Stimulated activated CD8-positive, alpha-beta memory T cell treated with anti-CD3 and anti-CD28 coated beads, Interleukin-7, amount 100 ng/mL, for 1 hour (primary cell): ENCODE measurements at regions not wholly inside any gene's neighbourhood (a gene's known extent, or its start where the extent isn't known, plus 50 kb on each side); places are given as distances from the start of the nearest gene placed in this dataset.

Experiments
- DNase-seq, 2 donors: peaks; one replicate each; pipeline ENCODE4 v3.0.0-alpha.2; 2020; ENCODE audit warnings: low read depth in 2 of 2

- DNase-seq: no peak
Observed at GRCh38 chr9:91157883-91158282, 203.8 kb downstream of the AUH start.

- DNase-seq: no peak
Observed at GRCh38 chr9:91158286-91158685, 203.4 kb downstream of the AUH start.

- DNase-seq: no peak
Observed at GRCh38 chr9:91158946-91159345, 202.8 kb downstream of the AUH start.

GRCh38 chr9:91159664-91160121, 202.0 kb downstream of the AUH start:
- no peak for DNase-seq

- DNase-seq: no peak
Observed at GRCh38 chr9:91160181-91160580, 201.5 kb downstream of the AUH start.

- DNase-seq: no peak
Observed at GRCh38 chr9:91160599-91161464, 200.9 kb downstream of the AUH start.

- DNase-seq: no peak
Observed at GRCh38 chr9:91161465-91162300, 200.0 kb downstream of the AUH start.

GRCh38 chr9:91162311-91162710, 199.4 kb downstream of the AUH start:
- DNase-seq: no peak

GRCh38 chr9:91162784-91163443, 198.8 kb downstream of the AUH start:
- no peak for DNase-seq

GRCh38 chr9:91163444-91163772, 198.3 kb downstream of the AUH start:
- DNase-seq: no peak

GRCh38 chr9:91163773-91164471, 197.8 kb downstream of the AUH start:
- no peak for DNase-seq
